Spleen (tissue), 7 donors: ENCODE measurements at regions not wholly inside any gene's neighbourhood (a gene's known extent, or its start where the extent isn't known, plus 50 kb on each side); places are given as distances from the start of the nearest gene placed in this dataset.

ENCODE experiments used
- POLR2A ChIP-seq, 3 donors: fragments of 450-650 bp; IDR thresholded peaks; one replicate each; pipeline ENCODE4 v1.5.1; 2017; ENCODE audit warnings: antibody characterized with exemption in 3 of 3, mild to moderate bottlenecking in 1 of 3
- POLR2AphosphoS5 ChIP-seq, 3 donors: sonication (generic); formaldehyde crosslinking; IDR thresholded peaks; one replicate each; pipeline ENCODE4 v1.5.1; 2017; ENCODE audit warnings: antibody characterized with exemption in 3 of 3
- TF ChIP-seq, protein P1 (sequence below), 11 experiments: fragments of 200-600 bp in 7 of 11; fragments of 450-650 bp in 4 of 11; sonication (generic) in 4 of 11; IDR thresholded peaks in 8 of 11; conservative IDR thresholded peaks in 3 of 11; 1 replicate in 7 of 11; 2 replicates in 4 of 11; pipeline versions ENCODE4 v1.4.0 to v1.8.0; 2016 to 2021; ENCODE audit warnings: antibody characterized with exemption in 11 of 11, inconsistent platforms in 4 of 11, mild to moderate bottlenecking in 1 of 11
- donor health status: DM: no; HTN: no; CAD: no; lungs with moderate emphysema.
- donor health status: DM: no; HTN: no; CAD: no.
- donor health status: DM: no; HTN: no; CAD: no.

DNA sequence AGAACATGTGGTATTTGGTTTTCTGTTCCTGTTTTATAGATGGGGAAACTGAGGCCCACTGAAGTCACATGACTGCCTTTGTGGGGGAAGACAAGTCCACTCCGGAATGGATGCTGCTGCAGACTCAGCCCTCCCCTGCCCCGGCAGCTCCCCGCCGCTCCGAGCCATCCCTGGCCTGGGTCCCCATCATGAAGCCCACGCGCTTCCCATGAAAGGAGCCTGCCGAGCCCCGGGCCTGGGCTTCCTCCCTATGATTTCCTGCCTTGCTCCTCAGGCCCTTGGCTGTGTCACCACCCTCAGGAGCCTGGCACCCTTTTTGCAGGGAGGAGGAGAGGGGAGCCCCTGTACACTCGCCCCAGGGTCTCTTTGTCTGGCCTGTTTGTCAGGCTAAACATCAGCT is 125.3 kb upstream of the FOXF1 start:
- TF ChIP-seq, protein P1, sequence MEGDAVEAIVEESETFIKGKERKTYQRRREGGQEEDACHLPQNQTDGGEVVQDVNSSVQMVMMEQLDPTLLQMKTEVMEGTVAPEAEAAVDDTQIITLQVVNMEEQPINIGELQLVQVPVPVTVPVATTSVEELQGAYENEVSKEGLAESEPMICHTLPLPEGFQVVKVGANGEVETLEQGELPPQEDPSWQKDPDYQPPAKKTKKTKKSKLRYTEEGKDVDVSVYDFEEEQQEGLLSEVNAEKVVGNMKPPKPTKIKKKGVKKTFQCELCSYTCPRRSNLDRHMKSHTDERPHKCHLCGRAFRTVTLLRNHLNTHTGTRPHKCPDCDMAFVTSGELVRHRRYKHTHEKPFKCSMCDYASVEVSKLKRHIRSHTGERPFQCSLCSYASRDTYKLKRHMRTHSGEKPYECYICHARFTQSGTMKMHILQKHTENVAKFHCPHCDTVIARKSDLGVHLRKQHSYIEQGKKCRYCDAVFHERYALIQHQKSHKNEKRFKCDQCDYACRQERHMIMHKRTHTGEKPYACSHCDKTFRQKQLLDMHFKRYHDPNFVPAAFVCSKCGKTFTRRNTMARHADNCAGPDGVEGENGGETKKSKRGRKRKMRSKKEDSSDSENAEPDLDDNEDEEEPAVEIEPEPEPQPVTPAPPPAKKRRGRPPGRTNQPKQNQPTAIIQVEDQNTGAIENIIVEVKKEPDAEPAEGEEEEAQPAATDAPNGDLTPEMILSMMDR (IDR thresholded peaks at IDR 0.05 in 8 of 11, conservative IDR thresholded peaks at IDR 0.05 in 3 of 11): no peak
- TF ChIP-seq POLR2AphosphoS5 (IDR thresholded peaks at IDR 0.05): no peak
- no peak for TF ChIP-seq POLR2A (IDR thresholded peaks at IDR 0.05)
